SU-DHL-6 (cell line): ENCODE measurements at regions not wholly inside any gene's neighbourhood (a gene's known extent, or its start where the extent isn't known, plus 50 kb on each side); places are given as distances from the start of the nearest gene placed in this dataset.

Experiments
- H2AFZ ChIP-seq: fragments of 200-600 bp; sonication (generic); 2 replicates; pipeline ENCODE4 v1.6.1; 2014; ENCODE audit warnings: low read depth, mild to moderate bottlenecking, moderate library complexity, mixed read lengths, antibody characterized with exemption, low read length; ENCODE audit not compliant: severe bottlenecking
- H3F3A ChIP-seq: fragments of 200-600 bp; shearing (Covaris generic); 2 replicates; pipeline ENCODE4 v1.6.0; 2016; ENCODE audit warnings: antibody characterized with exemption, mild to moderate bottlenecking; ENCODE audit not compliant: insufficient read depth
- H3K27ac ChIP-seq: fragments of 200-600 bp; sonication (generic); 2 replicates; pipeline ENCODE4 v1.5.1; 2016; ENCODE audit warnings: low read depth, mild to moderate bottlenecking, low read length, moderate library complexity, mixed read lengths
- H3K27me3 ChIP-seq: fragments of 200-600 bp; sonication (generic), shearing (Covaris generic); 2 replicates; pipeline ENCODE4 v1.6.0; 2014; ENCODE audit warnings: mild to moderate bottlenecking, low read length
- H3K36me3 ChIP-seq: fragments of 200-600 bp; sonication (generic); 2 replicates; pipeline ENCODE4 v1.6.1; 2014; ENCODE audit warnings: mild to moderate bottlenecking, low read length, mixed read lengths
- H3K4me2 ChIP-seq: fragments of 300-600, 200-600 bp; shearing (Covaris generic), sonication (generic); 2 replicates; pipeline ENCODE4 v1.6.0; 2014; ENCODE audit warnings: low read length, low read depth, mild to moderate bottlenecking; ENCODE audit not compliant: poor library complexity, severe bottlenecking
- H3K4me3 ChIP-seq: fragments of 200-600 bp; sonication (generic); 2 replicates; pipeline ENCODE4 v1.5.1; 2014; ENCODE audit warnings: antibody characterized with exemption, low read length, mild to moderate bottlenecking, mixed read lengths; ENCODE audit not compliant: insufficient read depth, poor library complexity, severe bottlenecking
- H3K79me2 ChIP-seq: fragments of 200-600 bp; sonication (generic); 2 replicates; pipeline ENCODE4 v1.6.1; 2014; ENCODE audit warnings: mild to moderate bottlenecking, low read length, moderate library complexity; ENCODE audit not compliant: insufficient read depth
- H3K9ac ChIP-seq: fragments of 200-600 bp; sonication (generic); 2 replicates; pipeline ENCODE4 v1.7.0; 2014; ENCODE audit warnings: mild to moderate bottlenecking, low read length
- H3K9me2 ChIP-seq: fragments of 200-600 bp; sonication (generic); replicated peaks from 2 replicates; pipeline ENCODE4 v1.6.1; 2014; ENCODE audit warnings: low read length; ENCODE audit not compliant: insufficient read depth
- H3K9me3 ChIP-seq: fragments of 200-600 bp; sonication (generic); 2 replicates; pipeline ENCODE4 v1.6.1; 2014; ENCODE audit warnings: low read length, mixed read lengths; ENCODE audit not compliant: insufficient read depth
- H4K20me1 ChIP-seq: fragments of 200-600 bp; sonication (generic); 2 replicates; pipeline ENCODE4 v1.6.1; 2014; ENCODE audit warnings: low read depth, mild to moderate bottlenecking, antibody characterized with exemption, low read length, moderate library complexity, mixed read lengths
- CTCF ChIP-seq: fragments of 200-600 bp; sonication (generic); IDR thresholded peaks from one replicate; pipeline ENCODE4 v1.5.1; 2017; ENCODE audit warnings: antibody characterized with exemption, mild to moderate bottlenecking, low read length, moderate library complexity; ENCODE audit not compliant: insufficient read depth, poor library complexity, severe bottlenecking
- EZH2phosphoT487 ChIP-seq: fragments of 200-600 bp; sonication (generic), shearing (Covaris generic); conservative IDR thresholded peaks from 2 replicates; pipeline ENCODE4 v1.6.1; 2018; ENCODE audit warnings: mild to moderate bottlenecking, antibody characterized with exemption, low read length, moderate library complexity, mixed read lengths

- H3K27me3 ChIP-seq: no peaks in the 10 kb centered on the region
- no peaks in the 10 kb centered on the region for H3K79me2 ChIP-seq
- H3K9me3 ChIP-seq: no peaks in the 10 kb centered on the region
- H3K27ac ChIP-seq: no peak overlapping the region
- H3K36me3 ChIP-seq: no peaks in the 10 kb centered on the region
- no peak overlapping the region for H3K4me2 ChIP-seq
- no peak overlapping the region for H3K4me3 ChIP-seq
- no peaks in the 10 kb centered on the region for H3K9me2 ChIP-seq
- no peak overlapping the region for H3K9ac ChIP-seq
- H2AFZ ChIP-seq: no peak overlapping the region
- no peaks in the 10 kb centered on the region for H4K20me1 ChIP-seq
- no peak for TF ChIP-seq CTCF
- TF ChIP-seq EZH2phosphoT487: no peak
- H3F3A ChIP-seq: no peaks in the 10 kb centered on the region
Measured at GRCh38 chr1:25066256-25066655, 136.2 kb upstream of the RUNX3 start.

GRCh38 chr1:25065795-25066238, 135.7 kb upstream of the RUNX3 start:
- Histone ChIP-seq H2AFZ (no peak overlapping the region), H3K9ac (no peak overlapping the region), H3K9me3 (no peaks in the 10 kb centered on the region), H3K79me2 (no peaks in the 10 kb centered on the region), H3K9me2 (no peaks in the 10 kb centered on the region), H3K4me2 (no peak overlapping the region), H3K4me3 (no peak overlapping the region), H3K27me3 (no peaks in the 10 kb centered on the region), H3F3A (no peaks in the 10 kb centered on the region), H4K20me1 (no peaks in the 10 kb centered on the region), H3K27ac (no peak overlapping the region), H3K36me3 (no peaks in the 10 kb centered on the region)
- no peak for TF ChIP-seq EZH2phosphoT487
- no peak for TF ChIP-seq CTCF

- H3K27ac ChIP-seq: no peak overlapping the region
- H3K9me3 ChIP-seq: no peaks in the 10 kb centered on the region
- H3K9ac ChIP-seq: no peak overlapping the region
- H2AFZ ChIP-seq: no peak overlapping the region
- no peak overlapping the region for H3K4me2 ChIP-seq
- H3F3A ChIP-seq: no peaks in the 10 kb centered on the region
- H3K4me3 ChIP-seq: no peak overlapping the region
- no peak for TF ChIP-seq CTCF
- TF ChIP-seq EZH2phosphoT487: no peak
- no peaks in the 10 kb centered on the region for H3K79me2 ChIP-seq
- no peaks in the 10 kb centered on the region for H4K20me1 ChIP-seq
- no peaks in the 10 kb centered on the region for H3K9me2 ChIP-seq
- H3K36me3 ChIP-seq: no peaks in the 10 kb centered on the region
- H3K27me3 ChIP-seq: no peaks in the 10 kb centered on the region
Measured at GRCh38 chr1:25065321-25065721, 135.2 kb upstream of the RUNX3 start.
